Gastroesophageal sphincter (tissue), 3 donors: ENCODE measurements at regions not wholly inside any gene's neighbourhood (a gene's known extent, or its start where the extent isn't known, plus 50 kb on each side); places are given as distances from the start of the nearest gene placed in this dataset.

ENCODE experiments used
- CTCF ChIP-seq, 4 experiments: fragments of 200-600 bp in 2 of 4; fragments of 450-650 bp in 2 of 4; sonication (generic) in 1 of 4; IDR thresholded peaks; one replicate each; pipeline ENCODE4 v1.5.1; 2017 to 2019; ENCODE audit warnings: antibody characterized with exemption in 4 of 4, mild to moderate bottlenecking in 2 of 4, moderate library complexity in 2 of 4
- EP300 ChIP-seq: sonication (generic); formaldehyde crosslinking; IDR thresholded peaks from one replicate; pipeline ENCODE4 v1.6.1; 2017; ENCODE audit warnings: antibody characterized with exemption, mild to moderate bottlenecking

GRCh38 chr11:23797624-23798419 lies 699.0 kb upstream of the LUZP2 start:
- TF ChIP-seq CTCF (IDR thresholded peaks at IDR 0.05) (no peak), EP300 (no peak)
